BJ (cell line): ENCODE measurements at regions not wholly inside any gene's neighbourhood (a gene's known extent, or its start where the extent isn't known, plus 50 kb on each side); places are given as distances from the start of the nearest gene placed in this dataset.

ENCODE experiments used
- CTCF ChIA-PET: fragments of 350-600 bp; formaldehyde crosslinking; extraction: SDS; loops from one replicate; lab custom pipeline; 2021; ENCODE audit warnings: antibody characterized with exemption, inconsistent platforms; lab: Yijun Ruan, JAX
- POLR2A ChIA-PET: fragments of 300-600 bp; sonication (Branson Sonifier 250); formaldehyde crosslinking; extraction: SDS; loops from one replicate; lab custom pipeline; 2021; ENCODE audit warnings: antibody characterized with exemption; lab: Charles Lee
- DNase-seq: peaks from one replicate; pipeline ENCODE4 v3.0.0-alpha.2; 2011; ENCODE audit warnings: low read depth
- H3K27me3 ChIP-seq: 2 replicates; pipeline ENCODE4 v1.6.0; 2011; ENCODE audit warnings: low read length; ENCODE audit not compliant: control insufficient read depth, insufficient read depth
- H3K36me3 ChIP-seq: 2 replicates; pipeline ENCODE4 v1.5.1; 2011; ENCODE audit warnings: low read length; ENCODE audit not compliant: control insufficient read depth, insufficient read depth
- H3K4me3 ChIP-seq: 2 replicates; pipeline ENCODE4 v1.5.1; 2011; ENCODE audit warnings: low read depth, mild to moderate bottlenecking, control low read depth, low read length
- CTCF ChIP-seq: IDR thresholded peaks from 2 replicates; pipeline ENCODE4 v1.5.1; 2011; ENCODE audit warnings: low read depth, mild to moderate bottlenecking, control low read depth, inconsistent platforms, low read length, moderate library complexity; ENCODE audit not compliant: insufficient read depth

GRCh38 chr7:51977913-51978312 is 661.3 kb upstream of the COBL start:
- no peak for DNase-seq
- ChIA-PET CTCF (no interaction called here), POLR2A (no interaction called here)
- no peaks in the 10 kb centered on the region for H3K36me3 ChIP-seq
- TF ChIP-seq CTCF, result no peak
- H3K4me3 ChIP-seq, result no peak overlapping the region
- H3K27me3 ChIP-seq, result no peaks in the 10 kb centered on the region

- H3K36me3 ChIP-seq, result no peaks in the 10 kb centered on the region
- TF ChIP-seq CTCF, result no peak
- ChIA-PET CTCF (no interaction called here), POLR2A (no interaction called here)
- no peaks in the 10 kb centered on the region for H3K27me3 ChIP-seq
- H3K4me3 ChIP-seq, result no peak overlapping the region
- no peak for DNase-seq
Measured at GRCh38 chr7:51973939-51974338, 657.3 kb upstream of the COBL start.

- DNase-seq, result no peak
- H3K27me3 ChIP-seq, result no peaks in the 10 kb centered on the region
- TF ChIP-seq CTCF, result no peak
- H3K4me3 ChIP-seq, result no peak overlapping the region
- CTCF ChIA-PET, result no interaction called here
- POLR2A ChIA-PET, result no interaction called here
- H3K36me3 ChIP-seq, result no peaks in the 10 kb centered on the region
Measured at GRCh38 chr7:51973071-51973470, 656.5 kb upstream of the COBL start.

- Histone ChIP-seq H3K4me3 (no peak overlapping the region), H3K36me3 (no peaks in the 10 kb centered on the region), H3K27me3 (no peaks in the 10 kb centered on the region)
- ChIA-PET CTCF (no interaction called here), POLR2A (no interaction called here)
- no peak for DNase-seq
- TF ChIP-seq CTCF, result no peak
Measured at GRCh38 chr7:51970961-51971665, 654.5 kb upstream of the COBL start.

- no peaks in the 10 kb centered on the region for H3K36me3 ChIP-seq
- ChIA-PET POLR2A (no interaction called here), CTCF (no interaction called here)
- H3K27me3 ChIP-seq, result no peaks in the 10 kb centered on the region
- H3K4me3 ChIP-seq, result no peak overlapping the region
- DNase-seq, result no peak
- no peak for TF ChIP-seq CTCF
Measured at GRCh38 chr7:51968461-51968860, 651.9 kb upstream of the COBL start.
